GM21390 (cell line): ENCODE measurements at regions not wholly inside any gene's neighbourhood (a gene's known extent, or its start where the extent isn't known, plus 50 kb on each side); places are given as distances from the start of the nearest gene placed in this dataset.

ENCODE experiments used
- ATAC-seq: cut with Tn5 transposase; IDR thresholded peaks from one replicate; pipeline ENCODE4 v1.9.1; 2021; ENCODE audit not compliant: unreplicated experiment

GRCh38 chr7:84256571-84256971 is 62.0 kb upstream of the SEMA3A start:
- no peak for ATAC-seq

GRCh38 chr7:84251277-84251781 is 56.7 kb upstream of the SEMA3A start:
- ATAC-seq, result no peak

GRCh38 chr7:84250452-84250851 is 55.9 kb upstream of the SEMA3A start:
- ATAC-seq, result no peak

- no peak for ATAC-seq
These were observed 55.1 kb upstream of the SEMA3A start for GRCh38 chr7:84249656-84250055.

GRCh38 chr7:84248843-84249242 is 54.3 kb upstream of the SEMA3A start:
- no peak for ATAC-seq

GRCh38 chr7:84248267-84248666 is 53.7 kb upstream of the SEMA3A start:
- ATAC-seq, result no peak

GRCh38 chr7:84247591-84247990 is 53.0 kb upstream of the SEMA3A start:
- ATAC-seq, result no peak

- ATAC-seq, result no peak
These were observed 51.2 kb upstream of the SEMA3A start for GRCh38 chr7:84245835-84246234.
